HPDE6-E6E7 (cell line): ENCODE measurements at regions not wholly inside any gene's neighbourhood (a gene's known extent, or its start where the extent isn't known, plus 50 kb on each side); places are given as distances from the start of the nearest gene placed in this dataset.

Source experiments
- DNase-seq: peaks from one replicate; pipeline ENCODE4 v3.0.0; 2011; ENCODE audit warnings: missing footprints; ENCODE audit errors: extremely low spot score

- no peak for DNase-seq
Observed at GRCh38 chr5:167769846-167770413, 521.5 kb upstream of the WWC1 start.

DNA sequence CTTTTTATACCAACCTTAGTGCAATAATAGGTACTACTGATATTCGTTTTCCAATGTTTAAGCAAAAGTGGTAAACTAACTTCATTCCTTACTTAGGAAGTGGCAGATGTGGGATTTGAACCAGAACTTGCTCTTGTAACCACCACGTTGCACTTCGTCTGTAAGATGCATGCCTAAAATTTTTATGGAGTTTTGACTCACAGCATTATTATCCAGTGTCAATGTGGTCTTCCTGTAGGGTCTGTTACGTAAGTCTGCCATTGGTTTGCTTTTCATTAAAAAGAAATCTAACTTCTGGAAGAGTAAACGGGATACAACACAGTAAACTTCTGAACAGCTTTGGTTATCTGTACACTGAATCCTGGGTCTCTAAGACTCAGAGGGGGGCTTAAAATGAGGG is 521.0 kb upstream of the WWC1 start:
- no peak for DNase-seq

DNA sequence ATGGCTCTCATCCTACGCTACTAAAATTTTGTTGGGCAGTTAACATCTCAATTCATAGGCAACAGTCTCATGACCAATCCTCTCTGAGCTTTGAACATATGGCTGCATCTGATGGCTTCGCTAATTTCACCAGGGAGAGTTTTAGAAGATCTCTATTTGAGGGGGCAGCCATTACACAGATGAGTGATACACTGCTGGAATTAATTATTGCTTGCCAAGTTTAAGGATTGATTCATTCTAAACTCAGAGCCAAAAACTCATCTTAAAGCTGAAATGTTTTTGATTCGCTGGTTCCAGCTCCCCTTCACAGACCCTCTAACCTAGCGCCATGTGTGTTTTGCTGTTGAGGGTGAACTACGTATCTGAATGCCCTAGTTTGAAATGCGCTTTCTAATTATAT is 519.9 kb upstream of the WWC1 start:
- no peak for DNase-seq

DNA sequence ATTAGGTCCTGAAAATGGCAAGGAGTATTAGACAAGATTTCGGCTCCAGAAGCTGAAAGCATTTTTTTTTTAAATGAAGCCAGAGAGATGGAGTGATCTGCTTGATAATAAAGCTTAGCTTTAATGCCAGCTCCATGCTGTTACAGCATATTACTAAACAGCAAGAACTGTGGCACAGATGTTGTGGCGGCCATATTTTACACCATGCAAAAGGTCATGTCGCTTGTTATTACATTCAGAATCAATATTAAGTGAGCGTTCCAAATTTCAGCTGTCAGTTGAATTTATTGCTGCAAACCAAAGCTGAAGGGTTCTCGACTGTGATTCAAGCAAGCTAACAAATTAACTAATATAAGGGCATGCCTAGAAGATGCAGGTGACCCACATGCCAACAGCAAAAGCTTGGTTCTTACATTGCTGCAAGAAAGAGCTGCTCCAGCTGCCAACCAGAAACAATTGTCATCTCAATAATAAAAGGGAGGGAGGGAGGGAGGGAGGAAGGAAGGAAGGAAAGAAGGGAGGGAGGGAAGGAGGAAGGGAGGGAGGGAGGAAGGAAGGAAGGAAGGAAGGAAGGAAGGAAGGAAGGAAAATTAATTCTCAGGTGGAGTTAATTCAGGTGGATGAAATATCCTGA is 517.7 kb upstream of the WWC1 start:
- DNase-seq, result no peak

- no peak for DNase-seq
Observed at GRCh38 chr5:167777746-167778145, 513.7 kb upstream of the WWC1 start.

- DNase-seq, result no peak
Observed at GRCh38 chr5:167778228-167778627, 513.2 kb upstream of the WWC1 start.

DNA sequence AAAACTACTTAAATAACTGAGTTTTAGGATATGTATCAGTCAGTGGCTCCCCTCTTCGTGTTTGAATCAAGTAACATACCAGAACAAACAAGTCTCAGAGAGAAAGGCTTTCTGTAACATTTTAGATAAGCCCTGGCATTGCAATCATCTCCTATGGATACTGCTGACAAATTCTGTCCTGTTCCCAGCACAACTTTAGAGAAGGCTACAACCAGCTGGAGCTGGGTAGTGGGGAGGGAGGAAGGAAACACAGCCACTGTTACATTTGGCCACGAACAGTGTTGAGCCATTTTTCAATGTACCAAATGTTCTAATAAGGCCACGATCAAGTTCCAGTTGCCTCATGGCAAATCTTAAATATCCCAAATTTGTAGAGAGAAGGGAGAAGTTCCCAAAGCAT is 511.8 kb upstream of the WWC1 start:
- DNase-seq, result no peak

GRCh38 chr5:167780177-167780576 is 511.3 kb upstream of the WWC1 start:
- no peak for DNase-seq

DNA sequence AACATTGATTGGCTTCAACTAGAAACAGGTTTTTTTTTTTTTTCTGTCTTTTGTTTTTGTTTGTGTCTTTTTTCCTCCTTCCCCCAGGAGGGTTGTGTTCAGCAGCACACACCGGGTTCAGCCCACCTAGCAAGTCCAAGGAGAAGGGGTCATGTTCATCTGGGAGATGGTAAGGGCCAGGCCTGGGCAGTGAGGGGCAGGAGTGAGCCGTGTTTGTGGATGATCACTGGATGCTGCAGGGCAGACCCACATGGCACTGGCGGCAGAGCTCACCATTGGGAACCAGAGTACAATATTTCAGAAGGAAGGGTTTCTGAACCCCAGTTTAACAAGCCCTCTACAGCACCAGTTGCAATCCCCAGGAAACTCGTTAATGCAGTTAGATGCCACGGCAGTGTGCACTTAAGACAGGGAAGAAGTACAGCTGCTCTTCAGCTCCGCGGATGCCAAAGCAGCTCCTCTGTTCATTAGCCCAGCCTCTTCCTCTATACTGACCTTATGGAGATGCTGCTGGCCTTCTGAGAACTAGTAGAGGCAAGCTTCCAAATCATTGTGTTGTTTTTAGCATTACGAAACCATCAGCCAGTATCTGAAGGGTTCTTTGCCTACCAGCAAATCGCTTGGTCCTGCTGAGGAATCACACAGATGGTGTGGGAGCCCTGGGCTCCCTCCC is 508.2 kb upstream of the WWC1 start:
- no peak for DNase-seq

DNA sequence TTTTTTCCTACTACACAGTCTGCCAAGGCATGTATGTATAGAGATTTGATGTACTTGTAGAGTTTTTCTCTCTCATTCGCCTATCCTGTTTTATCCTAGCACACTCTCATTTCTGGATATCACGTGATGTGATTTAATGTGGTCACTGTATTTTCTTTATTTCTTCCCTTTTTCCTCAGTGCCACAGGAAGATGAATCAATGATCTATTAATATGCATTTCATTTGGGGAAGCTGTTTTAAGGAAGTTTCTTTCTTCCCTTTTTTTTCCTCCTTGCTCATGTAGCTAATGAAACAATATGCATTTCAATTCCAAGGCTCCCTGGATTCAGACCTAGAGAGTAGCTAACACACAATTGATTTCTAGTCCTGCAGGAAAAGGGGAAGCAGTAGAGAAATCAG is 506.3 kb upstream of the WWC1 start:
- DNase-seq, result no peak

- DNase-seq, result no peak
Observed at GRCh38 chr5:167785901-167786300, 505.5 kb upstream of the WWC1 start.

- DNase-seq, result no peak
Observed at GRCh38 chr5:167786871-167787578, 504.4 kb upstream of the WWC1 start.

- DNase-seq, result no peak
Observed at GRCh38 chr5:167790045-167790444, 501.4 kb upstream of the WWC1 start.

GRCh38 chr5:167790462-167791260 is 500.8 kb upstream of the WWC1 start:
- no peak for DNase-seq

DNA sequence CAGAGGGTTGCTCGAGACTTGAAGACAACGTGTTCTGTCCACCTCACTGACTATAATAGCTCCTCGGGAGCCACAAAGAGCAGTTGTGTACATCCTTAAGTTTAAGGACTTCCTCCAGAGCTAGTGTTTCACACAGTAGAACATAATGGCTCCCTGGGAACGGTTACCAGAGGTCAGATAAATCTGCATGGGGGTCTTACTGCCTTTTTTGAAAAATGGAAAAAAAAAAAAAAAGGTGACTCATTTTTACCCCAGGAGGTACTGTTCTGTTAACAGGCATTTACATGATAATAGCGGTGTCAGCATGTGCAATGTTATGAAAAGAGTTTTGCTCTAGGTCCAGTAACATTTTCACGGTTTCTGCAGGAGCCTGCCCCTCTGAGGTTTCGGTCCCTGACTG is 498.9 kb upstream of the WWC1 start:
- no peak for DNase-seq

DNA sequence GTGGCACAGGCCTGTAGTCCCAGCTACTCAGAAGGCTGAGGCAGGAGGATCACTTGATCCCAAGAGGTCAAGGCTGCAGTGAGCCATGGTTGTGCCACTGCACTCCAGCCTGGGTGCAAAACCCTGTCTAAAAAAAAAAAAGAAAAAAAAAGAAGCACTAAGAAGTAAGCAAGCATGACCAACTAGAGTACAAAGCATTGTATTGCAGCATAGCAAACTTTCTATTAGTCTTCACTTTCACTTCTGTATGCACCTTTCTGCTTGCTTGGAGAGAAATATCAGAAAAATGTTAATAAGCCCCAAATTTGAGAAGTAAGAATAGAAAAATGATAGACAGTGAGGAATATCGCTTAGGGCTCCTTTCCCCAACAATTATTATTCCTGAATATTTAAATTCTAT is 497.7 kb upstream of the WWC1 start:
- DNase-seq, result no peak

DNA sequence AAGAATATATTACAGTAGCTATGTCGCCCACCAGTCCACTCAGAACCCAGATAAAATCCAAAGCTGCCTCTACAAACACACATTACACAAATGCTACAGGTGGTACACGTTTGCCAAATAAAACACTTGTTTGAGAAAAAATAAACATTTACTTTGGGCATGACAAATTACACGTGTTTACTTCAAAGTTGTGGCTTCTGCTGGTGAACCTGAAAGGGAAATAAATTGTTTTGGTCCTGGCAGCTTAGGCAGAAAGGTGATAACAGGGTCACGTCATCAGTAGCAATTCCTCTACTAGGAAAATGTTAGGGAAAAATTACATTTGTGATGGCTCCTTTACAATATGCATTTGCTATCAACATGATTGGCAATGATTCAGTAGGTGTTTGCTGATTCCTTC is 497.3 kb upstream of the WWC1 start:
- no peak for DNase-seq

DNA sequence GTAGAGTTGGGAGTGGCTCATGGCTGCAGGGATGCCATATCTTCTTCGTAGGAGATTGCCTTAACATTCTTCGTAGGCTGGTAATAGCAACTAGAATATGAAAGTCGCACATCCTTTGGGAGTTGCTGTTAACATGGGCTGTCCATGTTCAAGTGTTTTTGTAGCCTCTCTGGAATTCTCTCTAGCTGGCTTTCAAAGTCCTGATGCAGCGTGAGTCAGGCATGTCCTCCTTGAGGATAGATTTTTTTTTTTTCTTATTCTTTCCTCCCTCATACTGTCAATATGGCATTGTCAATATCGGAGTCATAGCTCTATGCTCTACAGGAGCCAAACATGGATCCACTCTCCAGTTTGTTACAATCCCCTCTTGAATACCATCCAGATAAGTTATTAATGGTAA is 494.8 kb upstream of the WWC1 start:
- DNase-seq, result no peak

DNA sequence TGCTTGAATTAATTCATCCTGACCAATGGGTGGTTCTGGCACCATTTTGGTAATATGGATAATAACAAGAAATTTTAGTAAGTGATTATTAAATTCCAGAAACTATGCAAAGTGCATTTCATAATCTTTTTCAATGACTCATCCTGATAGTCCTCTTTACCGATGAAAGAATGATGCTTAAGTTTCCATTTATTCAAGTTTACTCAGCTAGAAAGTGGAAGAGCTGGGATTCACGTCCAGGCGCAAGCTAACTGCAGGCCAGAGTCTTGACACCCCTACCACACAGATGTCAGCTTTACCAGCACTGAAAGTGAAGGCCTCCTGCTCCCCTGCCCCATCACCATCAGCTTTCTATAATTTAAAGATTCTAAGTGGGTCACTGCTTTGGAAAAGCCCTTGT is 493.5 kb upstream of the WWC1 start:
- no peak for DNase-seq

- DNase-seq, result no peak
Observed at GRCh38 chr5:167798448-167798847, 493.0 kb upstream of the WWC1 start.

DNA sequence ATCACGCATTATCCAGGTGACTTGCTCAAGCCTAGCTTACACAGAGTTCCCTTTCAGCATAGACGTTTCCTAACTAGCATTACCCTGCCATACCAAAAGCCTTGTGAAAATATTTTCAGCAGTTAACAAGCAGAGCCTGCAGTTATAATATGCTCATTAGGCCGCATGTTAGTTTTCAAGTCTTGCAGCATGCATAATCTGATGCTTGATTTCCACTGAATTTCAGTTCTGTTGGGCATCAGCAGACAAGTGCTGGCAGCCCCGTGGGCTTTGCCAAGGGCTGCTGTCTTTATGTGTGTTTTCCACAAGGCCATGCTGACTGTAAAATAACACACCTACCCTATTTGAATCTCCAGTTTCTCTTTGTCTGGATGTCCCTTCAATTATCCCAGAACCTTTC is 491.0 kb upstream of the WWC1 start:
- no peak for DNase-seq

DNA sequence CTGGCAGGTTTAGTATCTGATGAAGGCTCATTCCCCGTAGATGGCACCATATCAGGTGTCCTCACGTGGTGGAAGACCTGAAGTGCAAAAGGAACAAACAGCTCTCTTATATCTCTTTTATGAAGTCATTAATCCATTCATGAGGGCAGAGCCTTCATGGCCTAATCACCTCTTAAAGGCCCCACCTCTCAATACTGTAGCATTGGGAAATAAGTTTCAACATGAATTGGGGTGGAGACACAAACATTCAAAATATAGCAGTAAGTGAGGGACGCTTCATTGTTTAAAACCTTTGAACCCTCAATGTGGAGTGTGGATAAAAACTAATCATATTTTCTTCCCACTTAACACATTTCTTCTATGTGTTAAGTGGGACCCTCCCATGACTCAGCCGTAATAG is 489.4 kb upstream of the WWC1 start:
- no peak for DNase-seq
